Brain pericyte (primary cell): ENCODE measurements at regions not wholly inside any gene's neighbourhood (a gene's known extent, or its start where the extent isn't known, plus 50 kb on each side); places are given as distances from the start of the nearest gene placed in this dataset.
"Not testable (repeated sequence)": the region's sequence is repeated elsewhere in the genome, so short reads cannot be mapped to it uniquely, and the experiment has no call there.

ENCODE experiments used
- DNase-seq: peaks from one replicate; pipeline ENCODE4 v3.0.0-alpha.2; 2012; ENCODE audit warnings: low read depth, low spot score

DNA sequence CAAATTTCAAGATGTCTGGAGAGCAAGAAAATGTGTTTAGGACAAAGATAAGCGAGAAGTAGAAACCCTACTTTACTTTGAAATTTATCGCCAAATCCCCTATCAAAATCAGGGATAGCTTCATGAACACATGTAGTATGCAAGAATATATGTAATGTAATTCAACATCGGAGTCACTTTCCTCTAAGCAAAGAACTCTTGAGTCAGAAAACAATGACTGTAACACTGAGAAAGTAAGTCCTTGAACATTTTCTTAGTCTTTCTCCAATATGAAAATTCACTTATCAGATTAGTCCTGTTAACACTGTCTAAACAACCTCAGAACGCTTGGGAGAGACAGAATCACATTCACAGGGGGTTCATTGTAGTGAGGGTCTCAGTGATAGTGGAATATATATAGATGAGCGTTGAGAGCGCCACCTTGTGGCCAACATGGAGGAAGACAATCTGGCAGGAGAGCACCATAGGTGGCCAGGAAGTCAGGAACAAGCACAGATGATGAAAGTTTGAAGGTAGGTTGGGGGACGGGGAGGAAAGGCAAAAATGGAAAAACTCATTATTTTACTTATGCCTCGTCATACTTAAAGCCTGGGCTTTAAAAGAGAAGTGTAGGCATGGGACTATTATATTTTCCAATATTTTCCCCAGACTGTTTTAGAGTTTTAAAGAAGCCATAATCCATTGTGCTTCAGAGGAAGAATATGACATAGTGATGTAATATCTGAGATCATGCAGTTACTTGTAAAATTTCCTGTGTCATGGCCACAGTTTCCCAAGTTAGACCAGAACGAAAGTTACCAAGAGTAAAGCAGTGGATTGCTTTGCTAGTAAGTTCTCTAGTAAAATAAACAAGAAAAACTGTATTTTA is 115.5 kb upstream of the GNAI1 start:
- peak; percentile 8 for DNase-seq

DNA sequence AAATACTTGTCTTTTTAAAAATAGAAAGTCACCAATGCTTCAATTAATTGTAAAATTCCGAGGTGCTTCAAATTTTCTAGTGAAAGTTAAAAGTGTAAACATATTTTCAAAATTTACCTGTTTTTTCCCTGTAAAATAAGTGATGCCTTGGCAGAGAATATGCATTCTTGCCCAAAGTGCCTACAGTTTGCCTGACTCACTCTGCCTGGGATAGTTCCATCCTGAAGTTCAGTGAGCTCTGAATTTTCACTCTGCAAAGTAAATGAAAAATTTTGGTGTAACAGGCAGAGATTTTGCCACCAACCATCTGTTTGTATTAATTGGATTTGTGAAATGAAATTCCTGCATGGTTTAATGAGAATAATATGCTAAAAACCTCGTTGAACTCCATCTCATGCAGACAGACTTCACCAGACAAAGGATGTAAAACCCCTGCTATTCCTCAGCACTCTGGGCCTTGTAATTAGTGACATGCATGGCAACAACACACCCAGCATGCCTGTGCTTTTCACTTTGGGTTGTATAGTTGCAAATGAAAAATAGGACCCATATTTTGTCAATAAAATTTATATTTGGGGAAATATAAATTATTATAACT is 117.4 kb upstream of the GNAI1 start:
- DNase-seq: no peak

DNA sequence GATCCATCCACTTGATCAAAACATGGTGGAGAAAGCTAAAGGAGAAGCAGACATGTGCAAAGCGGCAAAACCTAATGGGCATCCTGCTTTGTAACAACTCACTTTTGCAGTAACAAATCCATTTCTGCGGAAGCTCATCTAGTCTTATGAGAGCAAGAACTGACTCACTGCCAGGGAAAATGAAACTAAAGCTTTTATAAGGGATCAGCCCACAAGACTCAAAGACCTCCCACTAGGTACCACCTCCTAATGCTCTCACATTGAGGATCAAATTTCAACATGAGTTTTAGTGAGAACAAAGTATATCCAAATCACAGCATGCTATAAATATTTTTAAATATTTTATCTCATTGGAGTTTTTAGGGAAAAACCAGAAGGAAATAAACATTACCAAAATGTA is 120.1 kb upstream of the GNAI1 start:
- DNase-seq: peak; percentile 16

DNA sequence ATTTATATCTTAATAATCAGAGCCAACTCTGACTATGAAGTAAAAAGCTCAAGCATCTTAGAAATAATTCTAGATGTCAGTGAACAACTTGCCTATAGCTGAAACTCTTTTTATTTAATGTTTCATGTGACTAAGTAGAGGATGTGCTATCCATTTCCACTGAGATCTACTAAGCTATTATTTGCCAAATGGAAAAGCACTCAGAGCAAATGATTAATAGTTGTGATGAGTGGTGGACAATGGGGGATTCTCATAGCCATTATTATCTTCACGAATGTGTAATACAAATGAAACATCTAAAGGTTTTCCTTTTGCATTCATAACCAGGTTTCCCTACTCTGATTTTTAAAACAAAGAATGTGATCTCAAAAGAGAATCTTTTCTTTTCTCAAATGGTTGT is 126.6 kb upstream of the GNAI1 start:
- DNase-seq: no peak

DNA sequence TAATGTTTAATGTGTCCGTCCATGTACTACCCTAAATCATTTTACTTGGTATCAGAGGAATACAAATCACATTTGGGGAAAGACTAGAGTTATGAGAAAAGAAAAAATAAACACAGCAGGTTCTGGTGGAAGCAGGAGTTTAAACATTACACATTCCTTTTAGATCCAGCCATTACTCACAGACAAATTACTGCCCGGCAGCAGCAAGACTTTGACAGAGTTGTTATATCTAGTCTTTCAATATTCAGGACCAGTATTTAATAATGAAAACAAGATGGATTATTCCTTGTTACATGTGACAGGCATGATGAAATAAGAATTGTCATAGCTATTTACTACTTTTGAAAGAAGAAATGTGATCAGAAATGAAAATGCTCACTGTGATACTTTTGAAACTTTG is 131.8 kb upstream of the GNAI1 start:
- DNase-seq: no peak

DNA sequence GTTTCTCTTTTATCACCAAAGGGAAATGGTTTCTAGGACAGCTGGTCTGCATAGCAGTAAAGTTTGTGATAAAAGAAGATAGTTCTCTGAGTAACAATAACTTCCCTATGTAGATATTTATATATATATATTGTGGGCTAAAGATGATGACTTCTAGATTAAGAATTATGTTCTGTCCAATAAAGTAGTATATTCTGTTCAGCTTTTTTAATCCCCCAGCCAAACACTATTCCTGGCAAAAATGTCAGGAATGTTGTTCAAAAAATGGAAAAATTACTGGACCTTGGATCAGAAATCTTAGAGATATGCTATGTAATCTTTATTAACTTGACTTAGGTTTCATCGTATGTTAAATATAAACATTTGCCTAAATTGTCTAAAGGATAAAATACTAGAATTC is 136.3 kb upstream of the GNAI1 start:
- no peak for DNase-seq

DNA sequence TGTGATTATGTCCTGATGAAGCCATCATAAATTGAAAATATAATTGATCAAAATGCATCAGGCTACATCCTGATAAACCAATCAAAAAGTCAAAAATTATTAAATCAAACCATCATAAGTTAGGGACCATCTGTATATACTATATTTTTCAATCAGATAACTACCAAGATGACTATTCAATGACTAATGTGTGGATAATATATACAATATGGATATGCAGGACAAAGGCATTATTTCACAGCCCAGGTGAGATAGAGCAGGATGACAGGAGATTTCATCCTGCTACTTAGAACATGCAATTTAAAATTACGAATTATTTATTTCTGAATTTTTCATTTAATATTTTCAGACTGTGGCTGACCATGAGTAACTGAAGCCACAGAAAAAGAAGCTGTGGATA is 137.3 kb upstream of the GNAI1 start:
- no peak for DNase-seq

DNA sequence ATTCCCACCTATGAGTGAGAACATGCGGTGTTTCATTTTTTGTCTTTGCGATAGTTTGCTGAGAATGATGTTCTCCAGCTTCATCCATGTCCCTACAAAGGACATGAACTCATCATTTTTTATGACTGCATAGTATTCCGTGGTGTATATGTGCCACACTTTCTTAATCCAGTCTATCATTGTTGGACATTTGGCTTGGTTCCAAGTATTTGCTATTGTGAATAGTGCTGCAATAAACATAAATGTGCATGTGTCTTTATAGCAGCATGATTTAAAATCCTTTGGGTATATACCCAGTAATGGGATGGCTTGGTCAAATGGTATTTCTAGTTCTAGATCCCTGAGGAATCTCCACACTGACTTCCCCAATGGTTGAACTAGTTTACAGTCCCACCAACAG is 138.9 kb upstream of the GNAI1 start:
- not testable (repeated sequence) for DNase-seq

DNA sequence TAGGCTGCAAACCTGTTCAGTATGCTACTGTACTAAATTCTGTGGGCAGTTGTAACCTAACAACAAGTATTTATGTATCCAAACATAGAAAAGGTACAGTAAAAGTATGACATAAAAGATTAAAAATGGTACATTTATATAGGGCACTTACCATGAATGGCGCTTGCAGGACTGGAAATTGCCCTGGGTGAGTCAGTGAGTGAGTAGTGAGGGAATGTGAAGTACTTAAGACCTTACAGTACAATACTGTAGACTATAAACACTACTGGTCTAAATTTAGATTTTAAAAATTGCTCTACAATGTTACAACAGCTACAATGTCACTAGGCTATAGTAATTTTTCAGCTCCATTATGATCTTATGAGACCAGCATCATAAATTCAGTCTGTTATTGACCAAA is 146.0 kb upstream of the GNAI1 start:
- no peak for DNase-seq

DNA sequence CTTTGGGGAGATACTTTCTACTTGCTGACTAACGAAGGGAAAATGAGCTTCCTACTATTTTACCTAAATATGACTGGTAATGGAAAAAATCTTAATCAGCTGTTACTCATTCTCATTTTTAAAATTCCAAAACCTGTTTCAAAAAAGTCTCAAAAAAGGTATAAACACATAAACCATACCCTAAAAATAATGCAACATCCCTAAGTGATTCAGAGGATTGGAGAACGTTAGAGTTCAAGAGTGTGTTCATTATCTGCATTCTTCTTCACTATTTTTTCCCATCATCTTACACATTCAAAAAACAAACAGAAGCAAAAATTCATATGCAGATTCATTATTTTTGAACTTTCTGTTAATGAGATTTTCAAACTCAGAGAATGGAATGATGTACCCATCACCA is 150.4 kb upstream of the GNAI1 start:
- DNase-seq: no peak

DNA sequence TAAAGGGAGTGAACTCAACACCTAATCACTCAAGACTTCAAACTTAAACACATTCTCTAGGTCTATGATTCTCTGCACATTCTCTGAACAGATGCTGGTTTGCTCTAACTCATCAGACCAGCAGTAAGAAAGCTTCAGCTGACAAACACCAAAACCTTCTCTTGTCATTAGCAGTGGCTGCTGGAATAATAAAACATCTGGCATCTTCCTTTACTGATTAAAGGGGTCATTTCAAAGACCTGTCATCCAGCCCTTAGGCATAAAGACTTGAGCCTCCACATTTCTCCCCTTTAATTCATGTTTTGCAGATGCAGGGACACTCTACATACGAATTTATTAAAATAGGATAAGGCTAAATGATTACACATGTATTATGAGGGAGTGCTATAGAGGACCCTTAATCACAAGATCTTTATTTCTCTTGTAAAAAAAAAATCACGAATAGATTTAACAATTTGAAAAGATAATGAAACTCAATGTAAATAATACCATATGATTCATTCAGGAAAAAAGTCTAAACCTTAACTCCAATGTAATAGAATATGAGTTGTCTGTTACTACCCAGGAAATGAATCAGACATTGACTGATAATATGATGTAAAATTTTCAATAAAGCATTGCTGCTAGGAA is 152.4 kb upstream of the GNAI1 start:
- DNase-seq: no peak

DNA sequence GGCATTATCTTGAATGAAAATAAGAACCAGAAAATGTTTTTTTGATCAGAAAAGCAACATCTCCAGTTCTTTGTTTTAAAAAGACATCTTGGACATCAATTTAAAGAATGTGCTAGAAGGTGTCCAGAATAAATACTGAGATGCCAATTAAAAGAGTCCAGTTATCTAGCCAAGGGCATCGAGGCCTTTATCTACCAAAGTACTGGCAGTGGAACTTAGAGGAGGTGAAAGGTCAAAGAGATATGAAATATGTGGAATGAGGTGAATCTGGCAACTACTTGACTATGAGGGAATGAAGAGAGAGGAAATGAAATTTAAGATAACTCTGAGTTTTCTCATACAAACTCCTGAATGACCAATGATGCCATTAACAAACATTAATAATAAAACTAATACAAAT is 154.3 kb upstream of the GNAI1 start:
- DNase-seq: no peak

DNA sequence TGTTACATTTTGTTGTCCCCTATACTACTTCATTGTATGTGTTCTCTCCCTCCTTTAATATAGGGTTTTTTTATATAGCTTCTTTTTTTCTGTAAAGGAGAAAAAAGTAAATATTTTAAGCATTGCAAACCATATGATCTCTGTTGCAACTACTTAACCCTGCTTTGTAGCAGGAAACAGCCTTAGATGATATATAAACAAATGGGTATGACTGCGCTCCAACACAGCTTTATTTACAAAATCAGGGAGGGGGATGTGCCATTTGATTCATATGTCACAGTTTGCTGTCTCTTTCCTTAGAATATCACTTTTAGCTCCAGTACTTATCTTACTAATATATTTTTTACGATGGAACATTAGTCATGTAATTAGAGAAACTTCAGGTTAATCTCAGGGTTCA is 155.2 kb upstream of the GNAI1 start:
- DNase-seq: no peak

DNA sequence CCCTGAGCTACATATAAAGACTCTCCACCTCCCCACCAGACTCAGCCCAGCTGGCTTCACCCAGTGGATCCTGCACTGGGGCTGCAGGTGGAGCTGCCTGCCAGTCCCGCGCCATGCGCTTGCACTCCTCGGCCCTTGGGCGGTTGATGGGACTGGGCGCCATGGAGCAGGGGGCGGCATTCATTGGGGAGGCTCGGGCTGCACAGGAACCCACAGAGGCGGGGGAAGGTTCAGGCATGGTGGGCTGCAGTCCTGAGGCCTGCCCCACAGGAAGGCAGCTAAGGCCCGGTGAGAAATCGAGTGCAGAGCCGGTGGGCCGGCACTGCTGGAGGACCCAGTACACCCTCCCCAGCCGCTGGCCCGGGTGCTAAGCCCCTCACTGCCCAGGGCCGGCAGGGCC is 157.2 kb upstream of the GNAI1 start:
- DNase-seq: no peak

DNA sequence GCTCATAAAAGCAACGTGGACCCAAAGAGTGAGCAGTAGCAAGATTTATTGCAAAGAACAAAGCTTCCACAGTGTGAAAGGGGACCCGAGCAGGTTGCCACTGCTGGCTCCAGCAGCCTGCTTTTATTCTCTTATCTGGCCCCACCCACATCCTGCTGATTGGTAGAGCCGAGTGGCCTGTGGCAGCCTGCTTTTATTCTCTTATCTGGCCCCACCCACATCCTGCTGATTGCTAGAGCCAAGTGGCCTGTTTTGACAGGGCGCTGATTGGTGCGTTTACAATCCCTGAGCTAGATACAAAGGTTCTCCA is 158.0 kb upstream of the GNAI1 start:
- not testable (repeated sequence) for DNase-seq

DNA sequence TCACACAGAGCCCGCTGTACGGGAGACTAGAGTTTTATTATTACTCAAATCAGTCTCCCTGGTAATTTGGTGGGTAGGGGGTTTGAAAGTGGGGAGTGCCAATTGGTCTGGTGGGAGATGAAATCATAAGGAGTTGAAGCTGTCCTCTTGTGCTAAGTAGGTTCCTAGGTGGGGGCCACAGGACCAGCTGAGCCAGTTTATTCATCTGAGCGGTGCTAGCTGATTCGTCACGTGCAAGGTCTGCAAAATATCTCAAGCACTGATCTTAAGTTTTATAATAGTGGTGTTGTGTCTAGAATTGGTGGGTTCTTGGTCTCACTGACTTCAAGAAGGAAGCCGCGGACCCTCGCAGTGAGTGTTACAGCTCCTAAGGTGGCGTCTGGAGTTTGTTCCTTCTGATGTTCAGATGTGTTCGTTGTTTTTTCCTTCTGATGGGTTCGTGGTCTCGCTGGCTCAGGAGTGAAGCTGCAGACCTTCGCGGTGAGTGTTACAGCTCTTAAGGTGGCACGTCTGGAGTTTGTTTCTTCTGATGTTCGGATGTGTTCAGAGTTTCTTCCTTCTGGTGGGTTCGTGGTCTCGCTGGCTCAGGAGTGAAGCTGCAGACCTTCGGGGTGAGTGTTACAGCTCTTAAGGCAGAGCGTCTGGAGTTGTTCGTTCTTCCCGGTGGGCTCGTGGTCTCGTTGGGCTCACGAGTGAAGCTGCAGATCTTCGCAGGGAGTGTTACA is 158.5 kb upstream of the GNAI1 start:
- DNase-seq: not testable (repeated sequence)

DNA sequence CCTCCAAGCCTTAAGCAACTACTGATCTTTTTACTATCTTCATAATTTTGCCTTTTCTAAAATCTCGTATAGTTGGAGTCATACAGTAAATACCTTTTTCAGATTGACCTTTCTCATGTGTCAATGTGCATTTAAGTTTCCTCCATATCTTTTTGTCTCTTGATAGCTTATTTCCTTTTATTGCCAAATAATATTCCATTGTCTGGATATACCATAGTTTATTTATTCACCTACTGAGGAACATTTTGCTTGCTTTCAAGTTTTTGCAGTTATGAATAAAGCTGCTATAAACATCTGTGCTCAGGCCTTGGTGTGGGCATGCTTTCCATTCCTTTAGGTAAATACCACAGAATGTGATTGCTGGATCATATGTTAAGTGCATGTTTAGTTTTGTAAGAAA is 161.2 kb upstream of the GNAI1 start:
- no peak for DNase-seq

DNA sequence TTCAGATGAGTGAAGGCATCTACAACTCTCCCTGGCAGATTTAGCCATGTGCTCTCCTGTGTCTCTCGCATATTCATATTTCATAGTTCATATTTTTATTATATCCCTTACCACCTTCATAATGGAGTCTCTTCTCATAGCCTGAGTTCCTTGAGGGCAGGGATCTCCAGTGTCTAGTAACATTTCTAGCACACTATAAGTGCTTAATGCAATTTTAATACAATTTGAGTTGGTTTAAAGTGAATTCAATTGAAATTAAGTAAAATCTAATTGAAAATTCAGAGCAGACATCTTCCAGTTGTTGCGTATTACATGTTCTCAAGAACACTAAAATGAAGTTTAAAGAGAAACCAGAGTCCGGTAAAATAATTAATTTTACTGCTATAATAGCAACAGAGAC is 163.6 kb upstream of the GNAI1 start:
- DNase-seq: no peak

DNA sequence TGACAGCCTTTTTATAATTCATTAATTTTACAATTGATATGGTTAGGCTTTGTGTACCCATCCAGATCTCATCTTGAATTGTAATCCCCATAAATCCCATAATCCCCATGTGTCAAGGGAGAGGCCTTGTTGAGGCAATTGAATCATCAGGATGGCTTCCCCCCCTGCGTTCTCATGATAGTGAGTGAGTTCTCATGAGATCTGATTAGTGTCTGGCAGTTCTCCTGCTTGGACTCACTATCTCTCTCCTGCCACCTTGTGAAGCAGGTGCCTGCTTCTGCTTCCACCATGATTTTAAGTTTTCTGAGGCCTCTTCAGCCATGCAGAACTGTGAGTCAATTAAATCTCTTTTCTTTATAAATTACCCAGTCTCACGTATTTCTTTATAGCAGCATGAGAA is 165.7 kb upstream of the GNAI1 start:
- no peak for DNase-seq

DNA sequence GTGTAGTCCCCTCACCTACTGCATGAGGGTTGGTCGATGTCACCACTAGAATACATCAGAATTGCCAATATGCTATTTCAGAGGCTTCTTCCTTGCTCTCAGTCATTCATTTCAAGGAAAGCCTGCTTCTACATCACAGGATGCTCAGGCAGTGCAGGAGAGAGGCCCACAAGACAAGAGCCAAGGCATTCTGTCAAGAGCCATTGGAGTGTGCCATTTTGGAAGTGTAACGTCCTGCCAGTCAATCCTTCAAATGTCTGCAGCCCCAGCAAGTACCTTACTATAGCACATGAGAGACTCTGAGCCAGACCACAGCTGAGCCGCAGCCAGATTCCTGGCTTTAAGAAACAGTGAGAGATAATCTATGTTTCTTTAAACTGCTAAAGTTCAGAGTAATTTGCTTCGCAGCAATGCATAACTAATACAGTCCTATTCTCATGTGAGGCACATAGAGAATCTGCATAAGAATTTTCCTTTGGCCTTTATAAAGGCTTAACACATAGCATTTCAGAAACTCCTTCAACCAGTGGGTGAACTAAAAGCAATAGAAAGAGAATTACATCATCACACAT is 166.5 kb upstream of the GNAI1 start:
- DNase-seq: no peak

DNA sequence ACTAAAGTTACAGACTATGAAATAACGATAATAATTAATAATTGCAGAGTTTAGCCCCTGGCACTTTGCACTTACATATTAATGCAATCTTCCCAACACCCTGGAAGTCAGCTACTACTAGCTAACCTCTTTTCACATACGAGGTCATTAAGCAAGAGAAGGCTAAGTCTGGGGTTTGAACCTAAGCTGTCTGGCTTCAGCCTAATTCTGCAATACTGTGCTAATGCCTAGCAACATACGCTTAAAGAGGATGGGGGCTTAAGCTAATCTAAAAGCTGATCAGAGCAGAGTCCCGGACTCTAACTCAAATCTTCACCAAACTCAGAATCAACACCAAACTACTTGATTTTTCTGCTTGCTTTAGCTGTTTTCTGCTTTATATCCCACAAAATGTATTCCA is 168.7 kb upstream of the GNAI1 start:
- DNase-seq: no peak

DNA sequence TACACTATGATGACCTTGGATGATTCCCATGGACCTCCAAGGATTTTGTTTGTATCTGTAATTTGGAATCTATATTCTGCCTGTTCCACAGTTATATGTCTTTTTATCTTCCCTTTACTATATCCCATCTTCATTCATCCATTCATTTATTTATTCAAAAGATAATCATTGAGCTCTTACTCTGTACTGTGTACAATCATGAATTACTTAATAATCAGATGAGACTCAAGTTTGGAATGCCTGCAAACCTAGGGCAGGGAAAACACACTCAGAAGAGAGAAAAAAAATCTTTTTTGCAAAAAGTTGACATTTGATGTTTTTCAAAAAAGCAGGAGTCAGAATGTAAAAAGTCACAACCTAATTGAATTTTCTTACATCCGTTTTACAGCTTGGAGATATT is 170.2 kb upstream of the GNAI1 start:
- no peak for DNase-seq
